ENCODE measurements at regions not wholly inside any gene's neighbourhood (a gene's known extent, or its start where the extent isn't known, plus 50 kb on each side); places are given as distances from the start of the nearest gene placed in this dataset.
A peak's percentile ranks its signal among the peaks of the same experiment; 100 is the strongest.

DNA sequence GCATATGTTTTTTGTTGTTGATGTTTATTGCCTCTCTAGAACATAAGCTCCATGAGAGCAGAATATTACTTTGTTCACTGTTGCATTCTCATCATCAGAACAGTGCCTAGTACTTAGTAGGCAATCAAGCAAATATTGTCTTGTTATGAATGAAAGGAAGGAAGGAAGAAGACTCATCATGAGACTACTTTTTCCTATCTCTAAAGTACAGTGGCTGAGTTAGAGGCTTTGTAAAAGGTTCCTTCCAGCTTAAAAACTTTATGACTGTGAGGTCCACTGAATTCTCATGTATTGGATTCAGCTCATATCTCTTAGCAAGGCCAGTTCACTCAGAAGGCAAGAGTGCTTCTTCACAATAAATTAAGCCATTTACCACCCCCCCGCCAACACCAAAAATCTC lies 171.8 kb upstream of the NR3C1 start:
- DNase-seq = no peak
- intact Hi-C loops (cut with DNase I) = no loop called here

DNA sequence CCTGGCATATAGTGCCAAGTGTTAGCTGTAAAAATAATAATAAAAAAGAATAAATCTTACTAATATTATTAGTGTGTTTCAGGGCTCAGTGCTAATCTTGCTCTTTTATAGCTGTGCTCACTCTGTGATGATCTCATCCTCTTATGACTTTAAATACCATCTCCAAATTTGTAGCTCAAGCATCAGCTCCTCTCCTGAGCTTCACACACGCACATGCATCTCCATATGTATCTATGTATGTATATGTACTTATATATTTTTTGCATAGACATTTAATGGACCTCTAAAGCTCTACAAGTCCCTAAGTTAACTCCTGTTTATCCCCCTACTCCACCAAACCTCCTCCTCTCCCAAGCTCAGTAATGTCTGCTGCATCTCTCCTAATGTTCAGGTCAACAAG lies 170.8 kb upstream of the NR3C1 start:
- no peak for DNase-seq
- intact Hi-C loops (cut with DNase I) = no loop called here

DNA sequence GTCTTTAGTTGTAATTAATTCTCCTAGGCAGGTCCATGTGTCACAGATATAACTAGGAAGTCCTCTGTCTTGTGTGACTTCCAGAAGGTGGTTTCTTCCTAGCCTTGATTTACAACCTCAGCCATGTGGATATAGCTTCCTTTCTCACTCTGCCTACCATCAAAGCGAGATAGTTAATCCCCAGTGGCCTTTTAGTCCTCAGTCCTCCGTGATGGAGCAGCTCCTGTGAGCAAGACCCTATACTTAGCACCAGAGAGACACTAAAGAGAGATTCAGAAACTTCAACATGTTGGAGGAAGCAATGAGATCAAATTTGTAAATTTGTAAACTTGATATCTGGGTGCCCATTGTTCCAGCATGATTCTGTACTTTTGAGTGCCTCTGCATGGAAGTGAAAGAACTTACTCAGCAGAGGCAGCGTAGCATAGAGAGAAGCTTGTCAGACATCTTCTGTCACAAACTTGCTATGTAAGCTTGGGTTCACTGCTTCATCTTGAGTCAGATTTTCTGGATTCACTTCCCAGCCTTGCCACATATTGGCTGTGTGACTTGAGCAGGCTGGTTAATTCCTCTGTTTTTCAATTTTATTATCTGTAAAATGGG lies 170.2 kb upstream of the NR3C1 start:
- intact Hi-C loops (cut with DNase I) = no loop called here
- DNase-seq = peak in 3 of 42 donors; percentile 2 to 20 (median 8)

DNA sequence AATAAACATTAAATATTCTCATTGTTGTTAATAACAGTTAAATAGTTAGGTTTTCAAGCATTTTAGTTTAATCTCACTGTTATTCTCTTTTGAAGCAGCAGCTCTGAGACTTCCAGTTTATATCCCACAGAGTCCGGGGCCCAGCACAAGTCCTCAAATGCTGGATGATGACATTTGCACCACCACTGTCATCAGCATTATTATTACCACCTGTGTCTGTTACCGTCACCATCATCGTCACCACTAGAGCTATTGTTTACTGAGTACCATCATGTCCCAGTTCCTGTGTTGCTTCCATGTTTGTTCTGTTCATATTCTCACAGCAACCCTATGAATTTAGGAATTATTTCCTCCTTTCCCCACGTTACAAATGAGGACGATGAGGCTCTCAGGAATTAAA lies 169.2 kb upstream of the NR3C1 start:
- intact Hi-C loops (cut with DNase I) = no loop called here
- DNase-seq = no peak

DNA sequence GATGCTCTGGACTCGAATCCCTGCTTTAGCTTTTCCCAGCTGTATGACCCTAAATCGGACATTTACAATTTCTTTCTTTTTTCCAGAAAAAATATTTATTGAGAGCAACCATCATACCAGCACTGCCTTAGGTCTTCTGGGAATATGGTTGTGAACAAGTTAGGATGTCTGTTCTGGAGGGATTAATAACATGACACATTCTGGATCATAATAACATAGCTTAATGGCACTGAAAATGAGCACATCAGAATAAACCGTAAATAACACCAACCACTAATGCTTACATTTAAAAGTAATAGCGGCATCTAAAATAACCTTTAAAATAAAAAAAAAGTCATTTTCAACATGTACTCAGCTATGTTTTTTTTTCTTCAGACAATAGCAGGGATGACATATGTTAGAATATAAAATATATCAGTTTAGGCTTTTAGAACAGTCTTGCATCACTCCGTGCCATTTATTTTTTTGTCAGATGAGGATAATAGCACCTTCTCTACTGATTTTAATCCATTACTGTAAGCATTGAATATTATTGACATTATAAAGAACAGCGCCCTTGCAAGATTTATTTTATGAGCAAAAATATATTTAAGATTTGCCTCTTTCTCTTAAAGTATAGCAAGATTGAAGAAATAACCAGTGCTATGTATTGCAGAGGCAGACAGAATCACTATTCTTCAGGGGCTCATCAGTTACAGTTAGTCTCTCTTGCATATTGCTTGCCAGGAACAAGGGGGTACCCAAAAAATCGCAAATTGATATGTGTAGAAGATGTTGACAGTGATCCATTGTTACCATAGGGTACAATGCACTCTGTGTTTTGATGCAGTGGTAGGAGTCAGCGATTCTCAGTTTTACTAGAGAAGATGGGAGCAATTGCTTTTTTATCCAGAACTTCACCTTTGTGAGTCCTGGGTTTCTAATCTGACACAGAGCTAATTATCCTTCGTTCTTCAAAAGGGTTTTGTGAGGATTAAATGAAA lies 168.4 kb upstream of the NR3C1 start:
- intact Hi-C loops (cut with DNase I) = no loop called here
- no peak for DNase-seq

DNA sequence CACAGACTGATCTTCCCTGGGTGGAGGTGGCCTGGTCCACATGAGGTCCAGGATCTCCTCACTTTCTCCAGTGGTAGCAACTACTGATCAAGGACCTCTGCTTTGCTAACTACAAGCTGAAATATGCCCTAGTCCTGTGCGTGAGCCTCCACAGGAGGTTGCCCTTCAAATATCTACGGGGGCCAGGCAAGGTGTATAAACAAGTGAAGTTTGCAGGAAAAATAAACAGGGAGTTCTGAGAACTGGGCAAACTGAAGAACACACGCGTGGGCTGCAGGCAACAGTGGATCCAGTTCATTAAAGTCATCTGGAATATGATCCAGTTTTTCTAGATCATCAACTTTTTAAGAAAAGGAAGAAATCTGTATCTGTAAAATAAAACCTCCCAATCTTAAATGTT lies 167.5 kb upstream of the NR3C1 start:
- intact Hi-C loops (cut with DNase I) = no loop called here
- DNase-seq = no peak

DNA sequence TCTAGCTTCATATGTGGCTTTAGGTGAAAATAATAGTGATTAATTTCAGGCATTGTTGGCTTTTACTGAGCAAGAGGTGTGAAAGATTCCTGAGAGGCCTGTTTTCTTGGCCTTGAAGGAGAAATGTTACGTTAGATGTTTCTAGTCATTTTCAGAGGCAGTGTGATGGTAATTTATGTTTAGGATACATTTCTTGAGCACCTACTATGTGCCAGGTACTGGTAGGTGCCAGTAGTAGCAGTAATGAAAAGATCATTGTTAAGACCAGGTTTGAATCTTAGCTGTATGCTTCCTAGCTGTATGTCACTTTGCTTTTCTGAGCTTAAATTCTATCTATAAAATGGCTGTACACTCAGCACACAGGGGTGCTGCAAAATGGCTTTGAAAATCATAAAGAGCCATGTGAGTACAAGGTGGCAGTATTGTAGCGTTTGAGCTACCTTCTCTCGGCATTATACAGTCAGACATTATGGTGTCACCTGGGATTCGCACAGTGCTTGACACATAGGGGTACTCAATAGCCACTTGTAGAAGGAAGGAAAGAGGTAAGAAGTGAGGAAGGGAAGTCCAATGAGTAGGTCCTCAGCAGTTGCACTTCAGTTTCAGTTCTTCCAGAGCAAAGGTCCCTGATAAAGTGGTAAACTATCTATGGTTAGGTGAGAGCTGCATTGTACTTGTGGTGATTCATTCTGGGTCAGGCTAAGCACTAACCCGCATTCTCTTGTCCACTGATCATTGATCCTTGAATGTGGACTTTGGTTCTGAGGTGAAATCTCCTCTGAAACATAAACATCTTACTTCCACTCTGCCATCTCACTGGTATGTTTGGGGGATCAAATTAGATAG lies 166.5 kb upstream of the NR3C1 start:
- intact Hi-C loops (cut with DNase I) = no loop called here
- DNase-seq = no peak

DNA sequence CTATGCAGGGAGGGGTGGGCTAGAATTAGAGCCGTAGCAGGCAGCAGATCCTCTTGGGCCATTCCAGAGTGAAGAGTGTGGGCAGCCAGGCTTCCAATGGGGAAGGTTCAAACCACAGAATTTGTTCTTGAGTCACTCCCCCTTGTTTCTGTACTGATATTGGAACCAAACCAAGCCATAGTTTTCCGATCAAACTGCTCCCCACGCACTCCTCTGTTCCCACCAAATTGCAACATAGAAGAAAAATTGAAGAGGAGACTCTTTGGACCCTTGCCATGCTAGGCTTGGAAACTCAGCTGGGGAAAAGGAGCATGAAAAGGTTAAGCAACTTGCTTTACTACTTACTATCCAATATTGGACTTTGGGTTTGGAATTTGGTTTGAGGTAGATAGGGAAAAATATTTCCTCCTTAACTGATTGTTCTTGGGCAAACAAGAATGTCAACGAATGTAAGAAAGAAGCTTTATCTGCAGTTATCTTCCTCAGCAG lies 165.8 kb upstream of the NR3C1 start:
- DNase-seq = no peak
- intact Hi-C loops (cut with DNase I) = no loop called here

DNA sequence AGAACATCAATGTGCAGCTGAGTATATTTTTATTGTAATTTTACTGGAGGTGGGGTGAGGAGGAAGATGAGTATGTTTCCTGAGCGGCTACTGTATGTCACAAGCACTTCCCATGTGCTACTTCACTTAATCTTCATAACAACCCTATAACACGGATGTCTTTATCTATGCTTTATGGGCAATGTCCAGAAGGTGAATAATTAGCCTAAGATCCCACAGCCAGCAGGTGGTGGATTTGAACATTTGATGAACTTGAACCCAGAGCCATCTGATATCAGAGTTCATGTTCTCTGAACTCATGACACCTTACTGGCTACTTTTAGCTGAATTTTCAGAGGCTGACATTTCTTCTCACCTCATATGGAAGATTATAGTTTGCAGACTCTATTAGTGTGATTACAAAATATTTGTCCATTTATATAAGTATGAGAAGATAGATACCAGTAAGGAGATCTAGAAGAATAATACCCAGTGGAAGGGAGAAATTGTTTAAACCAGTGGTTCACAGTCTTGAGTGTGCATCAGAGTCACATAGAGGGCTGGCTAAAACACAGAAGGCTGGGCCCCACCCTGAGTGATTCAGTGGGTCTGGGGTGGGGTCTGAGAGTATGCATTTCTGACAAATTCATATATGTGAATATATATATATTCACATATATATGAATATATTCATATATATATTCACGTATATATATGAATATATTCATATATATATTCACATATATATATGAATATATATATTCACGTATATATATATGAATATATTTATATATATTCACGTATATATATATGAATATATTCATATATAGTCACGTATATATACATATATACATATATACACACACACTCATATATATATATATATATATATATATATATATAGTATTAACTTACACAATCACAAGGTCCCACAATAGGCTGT lies 164.4 kb upstream of the NR3C1 start:
- DNase-seq = no peak
- intact Hi-C loops (cut with DNase I) = no loop called here

DNA sequence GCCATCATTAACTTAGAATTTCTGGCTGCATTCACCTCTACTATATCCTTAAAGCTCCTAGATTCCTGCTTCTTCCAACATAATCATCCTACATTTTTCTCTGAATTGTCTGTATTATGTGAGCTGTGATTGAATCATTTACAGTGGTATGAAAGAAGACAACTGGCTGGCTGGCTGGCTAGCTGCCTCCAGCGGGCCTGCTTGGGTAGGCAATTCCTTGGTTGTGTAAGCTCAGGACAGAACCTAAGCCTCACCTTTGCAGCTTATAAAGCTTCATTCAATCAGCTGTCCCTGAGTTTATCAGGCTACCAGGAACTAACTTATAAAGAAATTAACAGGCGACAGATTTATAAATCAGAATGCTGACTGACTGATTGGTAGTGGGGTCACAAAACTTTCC lies 162.7 kb upstream of the NR3C1 start:
- no peak for DNase-seq
- intact Hi-C loops (cut with DNase I) = no loop called here

DNA sequence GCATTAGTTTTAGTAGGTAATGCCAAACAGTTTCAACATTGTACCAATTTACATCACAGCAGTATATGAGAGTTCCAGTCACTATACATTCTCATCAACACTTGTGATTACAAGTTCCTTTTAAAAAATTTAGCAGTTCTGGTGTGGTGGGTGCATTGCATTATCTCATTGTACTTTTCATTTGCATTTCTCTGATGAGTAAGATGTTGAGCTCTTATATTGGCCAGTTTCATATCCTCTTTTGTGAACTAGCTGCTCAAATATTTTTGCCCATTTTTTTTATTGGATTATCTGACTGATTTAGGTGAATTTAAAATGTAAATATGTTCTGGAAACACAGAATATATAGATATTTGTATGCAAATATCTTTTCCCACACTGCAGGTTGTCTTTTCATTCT lies 160.9 kb upstream of the NR3C1 start:
- DNase-seq = no peak
- intact Hi-C loops (cut with DNase I) = no loop called here

DNA sequence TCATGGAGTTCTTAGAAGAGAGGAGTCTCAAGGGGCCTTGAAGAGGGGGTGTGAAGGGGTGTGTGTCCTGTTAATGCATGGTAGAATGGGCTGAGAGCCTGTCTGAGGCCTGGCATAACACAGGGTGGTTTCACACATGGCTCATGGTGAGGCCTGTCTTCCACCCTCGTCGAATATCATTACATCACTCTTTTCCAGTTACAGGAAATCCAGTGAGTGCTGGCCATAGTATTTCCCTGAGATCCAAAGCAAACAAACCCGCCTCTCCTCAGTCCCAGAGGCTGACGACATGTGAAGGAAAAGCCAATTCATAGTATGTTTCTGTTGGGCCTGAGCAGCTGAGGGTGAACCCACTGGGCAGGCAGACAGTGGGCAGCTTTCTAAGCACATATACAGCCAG lies 159.4 kb upstream of the NR3C1 start:
- DNase-seq = no peak

DNA sequence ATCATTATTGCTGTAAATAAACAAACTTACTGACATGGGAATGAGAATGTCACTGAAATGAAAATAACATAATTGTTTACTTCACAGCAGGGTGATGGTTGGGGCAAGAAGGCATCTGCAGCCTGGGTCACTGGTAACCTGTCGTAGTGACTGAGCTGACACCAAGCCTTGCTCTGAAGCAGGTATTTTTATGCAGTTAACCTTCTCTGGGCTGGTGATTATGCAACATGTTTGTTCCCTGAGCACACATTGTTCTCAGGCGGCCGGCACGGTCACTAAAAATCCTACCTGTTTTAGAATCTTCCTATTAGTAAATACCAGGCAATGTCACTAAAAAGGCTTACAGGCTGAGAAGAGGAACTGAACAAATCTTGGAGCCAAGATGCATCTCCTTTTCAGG lies 157.7 kb upstream of the NR3C1 start:
- DNase-seq = no peak
- intact Hi-C loops (cut with DNase I) = no loop called here

More for the DNA sequence above, 159.4 kb upstream of the NR3C1 start:
- intact Hi-C loops (cut with DNase I) = no loop called here

DNA sequence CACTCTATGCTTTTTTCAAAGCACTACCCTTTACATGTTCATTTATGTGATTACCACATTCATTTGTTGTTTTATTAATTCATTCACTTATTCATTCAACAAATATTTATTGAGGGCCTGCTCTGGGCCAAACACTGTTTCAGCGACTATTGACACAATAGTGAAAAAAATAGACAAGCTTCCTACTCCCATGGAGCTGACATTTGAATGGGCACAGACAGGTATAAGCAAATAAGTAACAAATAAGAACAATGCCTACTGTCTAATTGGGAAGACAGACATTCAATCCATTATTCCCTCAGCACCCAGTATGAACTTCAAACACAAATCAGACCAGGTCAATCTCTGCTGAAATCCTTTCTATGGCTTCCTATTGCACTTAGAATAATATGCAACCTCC lies 156.9 kb upstream of the NR3C1 start:
- intact Hi-C loops (cut with DNase I) = no loop called here
- no peak for DNase-seq

DNA sequence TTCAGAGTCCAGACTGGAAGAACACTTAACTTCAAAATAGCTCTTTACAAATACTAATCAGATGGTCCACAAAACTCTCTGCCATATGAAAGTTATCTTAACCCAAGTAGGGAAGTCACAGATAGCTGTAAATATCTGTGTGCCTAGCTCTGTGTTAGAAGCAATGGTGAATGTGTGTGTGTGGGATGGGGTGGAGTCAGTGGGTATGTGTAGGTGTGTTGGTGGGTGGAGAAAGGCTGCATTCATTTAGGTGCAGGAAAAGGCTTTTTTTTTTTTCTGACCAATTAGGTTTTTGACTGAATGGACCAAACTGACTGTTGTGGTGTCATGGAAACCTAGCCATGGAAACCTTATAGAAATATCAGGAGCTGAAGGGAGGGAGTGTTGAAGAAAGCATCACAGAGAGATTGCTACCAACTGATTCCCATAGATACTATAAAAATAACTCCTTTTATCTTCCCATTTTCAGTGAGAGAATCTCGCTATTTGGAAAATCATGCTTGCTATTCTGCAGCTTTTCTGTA lies 156.2 kb upstream of the NR3C1 start:
- intact Hi-C loops (cut with DNase I) = no loop called here
- DNase-seq = no peak

DNA sequence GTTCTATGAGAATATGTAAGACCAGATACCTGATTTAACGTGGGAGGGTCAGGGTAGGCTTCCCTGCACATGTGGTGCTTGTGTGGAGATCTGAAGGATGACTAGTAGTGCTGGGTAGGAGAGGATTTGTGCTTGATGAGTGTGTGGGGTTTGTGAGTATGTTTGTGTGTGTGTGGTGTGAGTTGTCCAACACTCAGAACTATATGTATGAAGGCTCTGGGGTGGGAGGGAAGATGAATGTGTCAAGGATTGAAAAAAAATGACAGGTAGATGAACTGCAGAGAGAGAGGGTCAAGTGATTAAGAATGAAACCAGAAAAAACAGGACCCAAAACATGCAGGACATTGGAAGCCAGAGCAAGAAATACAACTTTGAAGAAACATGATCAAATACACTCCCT lies 154.6 kb upstream of the NR3C1 start:
- intact Hi-C loops (cut with DNase I) = no loop called here
- no peak for DNase-seq

DNA sequence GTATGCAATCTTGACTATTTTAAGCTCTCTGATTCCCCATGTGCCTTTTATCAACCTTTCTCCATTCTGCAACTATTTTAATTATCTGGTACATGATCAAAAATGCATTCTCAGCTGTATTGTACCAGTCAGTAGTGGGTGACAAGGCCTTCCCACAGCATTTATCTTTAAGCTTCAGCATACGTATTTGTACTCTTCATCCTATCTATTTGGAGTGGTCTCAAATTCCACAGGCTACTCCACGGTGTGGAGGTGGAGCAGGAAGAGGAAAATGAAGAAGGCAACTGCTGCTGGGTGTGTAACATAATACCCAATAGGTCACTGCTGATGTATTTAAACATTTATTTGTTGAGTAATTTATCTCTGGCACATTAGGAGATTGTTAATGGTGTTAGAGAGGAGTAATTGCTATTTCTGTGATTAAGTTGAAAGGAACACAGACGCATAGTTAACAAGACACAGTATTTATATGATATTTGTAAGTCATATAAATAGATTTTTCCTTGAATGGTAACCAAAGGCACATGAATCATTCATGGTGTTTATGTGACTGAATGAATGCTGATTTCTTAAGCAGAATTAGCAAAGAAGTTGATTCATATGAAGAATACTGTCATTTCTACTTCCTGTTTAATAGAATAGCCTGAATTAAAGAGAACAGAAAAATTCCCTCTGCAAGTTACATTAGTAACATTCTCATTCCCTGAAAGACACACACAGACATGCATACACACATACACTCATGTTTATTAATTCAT lies 153.8 kb upstream of the NR3C1 start:
- intact Hi-C loops (cut with DNase I) = no loop called here

More for the DNA sequence above, 153.8 kb upstream of the NR3C1 start:
- DNase-seq = no peak
